ENCODE measurements at regions not wholly inside any gene's neighbourhood (a gene's known extent, or its start where the extent isn't known, plus 50 kb on each side); places are given as distances from the start of the nearest gene placed in this dataset.

DNA sequence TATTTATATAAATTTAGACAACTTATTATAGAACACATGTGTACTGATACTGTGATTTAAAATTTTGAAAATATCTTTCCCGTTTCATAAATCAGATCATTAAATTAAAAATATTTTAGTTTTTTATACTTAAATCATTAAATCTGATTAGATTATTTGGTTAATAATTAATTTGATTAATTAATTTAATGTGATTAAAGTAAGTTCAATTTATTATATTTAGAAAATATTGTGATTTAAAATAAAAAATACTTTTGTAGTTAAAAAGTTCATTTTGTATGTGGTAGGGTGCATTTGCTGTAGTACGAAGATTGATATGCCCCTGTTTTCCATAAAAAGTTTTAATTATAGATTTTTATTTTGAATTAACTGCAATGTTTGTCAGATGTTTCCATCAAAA, 1323.4 kb downstream of the RAPGEF2 start:
- TF ChIP-seq EZH2phosphoT487 (IDR thresholded peaks at IDR 0.05; ENCODE audit: low read length) (no peak), CTCF (IDR thresholded peaks at IDR 0.05; ENCODE audit: low read length) (no peak)

Measured in MM.1S (cell line).